T-helper 1 cell (primary cell): ENCODE measurements at regions not wholly inside any gene's neighbourhood (a gene's known extent, or its start where the extent isn't known, plus 50 kb on each side); places are given as distances from the start of the nearest gene placed in this dataset.
A peak's percentile ranks its signal among the peaks of the same experiment; 100 is the strongest.

Experiments used
- DNase-seq, 5 donors: peaks; one replicate each; pipeline ENCODE4 v3.0.0-alpha.2; 2012 to 2020

DNA sequence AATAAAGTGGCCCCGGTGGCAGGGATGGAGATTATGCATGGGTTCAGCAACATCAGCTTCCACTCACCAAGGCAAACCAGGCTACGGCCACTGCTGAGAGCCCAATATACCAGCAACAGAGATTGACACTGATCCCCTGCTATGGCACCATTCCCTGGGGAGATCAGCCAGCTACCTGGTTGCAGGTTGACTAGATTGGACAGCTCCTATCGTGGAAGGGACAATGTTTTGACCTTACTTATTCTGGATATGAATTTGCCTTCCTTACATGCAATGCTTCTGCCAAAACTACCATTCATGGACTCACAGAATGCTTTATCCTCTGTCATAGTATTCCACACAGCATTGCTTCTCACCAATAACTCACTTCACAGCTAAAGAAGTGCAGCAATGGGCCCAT lies 174.8 kb upstream of the TNFAIP3 start:
- no peak for DNase-seq

DNA sequence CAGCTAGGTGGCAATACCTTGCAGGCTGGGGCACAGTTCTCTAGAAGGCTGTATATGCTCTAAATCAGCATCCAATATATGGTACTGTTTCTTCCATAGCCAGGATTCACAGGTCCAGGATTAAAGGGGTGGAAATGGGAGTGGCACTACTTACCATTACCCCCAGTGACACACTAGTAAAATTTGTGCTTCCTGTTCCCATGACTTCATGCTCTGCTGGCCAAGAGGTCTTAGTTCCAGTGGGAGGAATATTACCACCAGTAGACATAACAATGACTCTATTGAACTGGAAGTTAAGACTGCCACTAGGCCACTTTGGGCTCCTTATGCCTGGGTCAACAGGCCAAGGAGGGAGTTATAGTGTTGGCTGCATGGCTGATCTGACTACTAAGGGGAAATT lies 174.3 kb upstream of the TNFAIP3 start:
- DNase-seq = no peak

GRCh38 chr6:137693711-137694110 lies 173.3 kb upstream of the TNFAIP3 start:
- no peak for DNase-seq

- DNase-seq = no peak
Measured at GRCh38 chr6:137696765-137697164, 170.3 kb upstream of the TNFAIP3 start.

GRCh38 chr6:137697267-137697938 lies 169.7 kb upstream of the TNFAIP3 start:
- peak in 1 of 5 donors; percentile 37 for DNase-seq

DNA sequence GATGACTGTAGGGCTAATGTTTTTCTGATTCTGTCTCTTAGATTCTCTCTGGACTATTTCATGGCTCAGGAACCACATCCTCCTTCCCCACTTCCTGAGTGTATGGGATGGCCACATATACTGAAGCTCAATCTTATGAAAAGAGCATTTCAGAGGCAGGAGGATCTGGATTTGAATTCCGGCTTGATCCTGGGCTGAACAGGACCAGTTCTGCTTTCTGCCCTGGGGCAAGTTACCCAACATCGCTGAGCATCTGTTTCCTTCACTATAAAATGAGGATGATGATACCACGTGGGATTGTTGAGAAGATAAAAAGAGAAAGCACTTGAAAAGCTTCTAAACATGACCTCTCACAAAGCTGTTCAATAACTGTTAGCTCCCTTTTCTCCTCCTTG lies 168.4 kb upstream of the TNFAIP3 start:
- DNase-seq = no peak

DNA sequence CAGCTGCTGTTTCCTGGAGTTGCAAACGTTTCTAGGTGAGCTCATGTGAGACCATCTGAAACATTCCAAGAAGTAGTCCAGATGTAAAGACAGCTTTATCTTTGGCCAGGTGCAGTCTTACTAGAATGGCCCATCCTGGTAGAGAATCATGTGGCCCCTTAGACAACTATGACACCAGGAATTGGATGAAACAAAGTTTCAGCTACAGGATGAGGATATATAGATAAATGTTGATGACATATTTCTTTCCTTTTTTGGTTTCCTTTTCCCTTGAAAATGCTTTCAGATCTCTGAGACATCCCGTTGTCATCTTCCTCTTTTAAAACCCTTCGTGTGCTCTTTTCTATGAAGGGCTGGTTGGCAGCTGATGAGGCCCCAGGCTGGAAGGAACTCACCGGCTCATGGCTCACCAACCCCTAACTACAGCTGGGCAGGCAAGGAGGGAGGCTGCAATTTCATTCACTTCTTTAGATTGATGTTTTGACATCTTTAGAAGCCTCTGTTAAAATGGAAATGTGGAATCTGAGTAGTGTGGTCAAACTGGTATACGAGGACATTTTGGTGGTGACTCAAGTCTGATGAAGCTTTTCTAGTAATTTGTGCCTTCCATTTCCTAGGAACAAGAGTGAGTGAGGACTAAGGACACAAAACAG lies 167.9 kb upstream of the TNFAIP3 start:
- DNase-seq = peak in 1 of 5 donors; percentile 73

DNA sequence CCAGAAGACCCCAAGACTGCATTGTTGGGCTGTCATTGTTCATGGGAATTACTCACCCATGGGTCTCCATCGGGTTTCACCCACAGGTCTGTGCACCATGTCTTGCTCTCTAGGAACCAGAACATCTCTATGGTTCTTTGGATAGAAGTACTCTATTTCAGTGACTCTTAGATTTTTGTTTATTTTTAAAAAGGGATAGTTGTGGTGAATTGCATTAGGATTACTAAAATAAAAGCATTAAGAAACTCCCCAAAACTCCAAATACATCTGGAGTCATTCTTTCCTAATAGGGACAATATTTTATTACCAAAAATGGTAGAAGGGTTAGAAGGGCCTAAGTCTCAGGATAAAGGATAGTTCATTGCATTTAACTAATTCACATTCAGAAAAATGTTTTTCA lies 166.9 kb upstream of the TNFAIP3 start:
- DNase-seq = no peak

GRCh38 chr6:137700751-137701477 lies 166.1 kb upstream of the TNFAIP3 start:
- no peak for DNase-seq

DNA sequence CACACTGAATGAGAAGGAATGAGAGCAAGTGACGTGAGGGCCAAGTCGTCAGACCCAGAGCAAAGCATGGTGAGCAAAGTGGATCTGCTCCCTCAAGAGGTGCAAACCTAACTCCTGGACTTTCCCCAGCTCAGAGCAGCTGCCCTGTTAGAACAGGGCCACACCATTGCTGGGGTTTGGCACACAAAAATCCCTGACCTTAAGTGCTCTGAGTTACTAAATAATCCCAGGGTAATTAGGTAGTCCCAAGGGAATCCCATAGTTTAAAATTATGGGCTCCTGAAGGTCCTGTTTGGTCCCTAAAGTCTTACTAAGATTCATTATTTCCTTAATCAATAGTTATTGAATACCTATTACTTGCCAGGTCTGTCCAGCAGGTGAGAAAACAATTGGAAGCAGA lies 165.1 kb upstream of the TNFAIP3 start:
- DNase-seq = no peak

GRCh38 chr6:137702791-137703424 lies 164.2 kb upstream of the TNFAIP3 start:
- DNase-seq = no peak

DNA sequence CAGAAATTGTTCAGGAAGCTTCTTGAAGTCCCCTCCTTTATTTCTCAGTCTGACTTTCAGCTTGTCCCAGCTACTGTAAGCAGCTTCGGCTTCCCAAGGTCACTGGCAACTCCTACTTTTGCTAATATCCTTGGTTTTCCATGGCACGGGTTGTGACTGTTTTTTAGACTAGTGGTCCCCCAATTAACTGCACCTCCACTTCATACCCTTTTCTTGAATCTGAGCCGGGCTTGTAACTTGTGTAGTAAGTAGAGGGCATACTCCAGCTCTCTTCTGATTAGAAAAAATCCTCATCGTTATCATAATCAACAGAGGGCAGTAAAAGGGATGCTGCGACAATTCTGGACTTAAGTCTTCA lies 162.3 kb upstream of the TNFAIP3 start:
- no peak for DNase-seq

GRCh38 chr6:137705160-137706082 lies 161.6 kb upstream of the TNFAIP3 start:
- DNase-seq = peak; percentile 45 to 69 (median 58)

GRCh38 chr6:137706083-137706750 lies 160.8 kb upstream of the TNFAIP3 start:
- DNase-seq = no peak

GRCh38 chr6:137707038-137707589 lies 159.9 kb upstream of the TNFAIP3 start:
- DNase-seq = no peak

DNA sequence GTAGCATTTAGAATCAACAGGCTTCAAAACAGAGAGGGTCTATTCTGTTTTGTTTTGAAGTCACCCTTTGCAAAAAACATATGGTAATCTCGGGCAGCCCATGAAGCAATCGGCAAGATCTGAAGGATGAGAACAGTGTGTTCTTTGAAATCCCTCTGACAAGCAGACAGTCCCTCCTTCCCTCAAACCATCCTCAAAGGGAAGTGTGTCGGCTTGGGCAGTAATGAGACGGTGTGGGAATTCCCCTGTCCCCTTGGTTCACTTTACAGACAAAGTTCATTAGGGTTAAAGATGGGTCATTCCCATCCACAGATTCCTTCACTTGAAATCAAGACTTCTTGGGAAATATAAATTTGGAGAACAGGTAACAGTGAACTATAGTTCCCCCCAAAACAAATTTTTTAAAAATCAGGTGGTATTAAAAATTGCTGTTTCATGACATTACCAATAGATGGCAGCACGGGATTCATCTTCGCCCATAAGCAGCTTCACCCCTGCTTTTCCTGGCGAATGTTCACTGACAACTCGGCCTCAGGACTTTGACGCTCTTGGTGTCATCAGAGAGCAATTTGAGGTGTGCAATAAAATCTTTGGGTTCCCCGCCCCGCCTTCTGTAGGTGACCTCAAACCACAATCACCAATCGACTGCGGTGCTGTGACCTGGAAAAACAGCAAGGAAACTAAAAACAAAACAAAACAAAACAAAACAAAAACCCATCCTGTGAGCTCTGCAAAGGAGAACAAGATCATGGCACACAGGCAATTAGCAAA lies 159.3 kb upstream of the TNFAIP3 start:
- peak; percentile 67 to 97 (median 79) for DNase-seq

DNA sequence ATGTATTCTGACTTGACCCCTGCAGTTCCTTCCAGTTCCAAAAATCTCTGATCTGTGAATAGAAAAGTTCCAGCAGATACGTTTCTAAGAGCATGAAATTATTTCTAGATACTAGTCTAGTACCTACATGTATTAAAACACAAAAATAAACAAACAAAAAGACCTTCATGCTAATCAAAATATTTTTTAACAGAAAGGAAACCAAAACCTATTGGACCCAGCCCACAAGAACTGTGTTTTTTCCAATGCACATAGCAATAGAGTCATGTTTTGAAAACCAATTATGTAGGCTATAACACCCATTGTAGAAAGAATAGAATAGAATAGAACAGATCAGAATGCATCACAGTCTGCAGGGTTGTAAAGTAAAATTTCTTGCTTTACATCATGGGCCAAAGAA lies 158.6 kb upstream of the TNFAIP3 start:
- DNase-seq = peak in 1 of 5 donors; percentile 28

DNA sequence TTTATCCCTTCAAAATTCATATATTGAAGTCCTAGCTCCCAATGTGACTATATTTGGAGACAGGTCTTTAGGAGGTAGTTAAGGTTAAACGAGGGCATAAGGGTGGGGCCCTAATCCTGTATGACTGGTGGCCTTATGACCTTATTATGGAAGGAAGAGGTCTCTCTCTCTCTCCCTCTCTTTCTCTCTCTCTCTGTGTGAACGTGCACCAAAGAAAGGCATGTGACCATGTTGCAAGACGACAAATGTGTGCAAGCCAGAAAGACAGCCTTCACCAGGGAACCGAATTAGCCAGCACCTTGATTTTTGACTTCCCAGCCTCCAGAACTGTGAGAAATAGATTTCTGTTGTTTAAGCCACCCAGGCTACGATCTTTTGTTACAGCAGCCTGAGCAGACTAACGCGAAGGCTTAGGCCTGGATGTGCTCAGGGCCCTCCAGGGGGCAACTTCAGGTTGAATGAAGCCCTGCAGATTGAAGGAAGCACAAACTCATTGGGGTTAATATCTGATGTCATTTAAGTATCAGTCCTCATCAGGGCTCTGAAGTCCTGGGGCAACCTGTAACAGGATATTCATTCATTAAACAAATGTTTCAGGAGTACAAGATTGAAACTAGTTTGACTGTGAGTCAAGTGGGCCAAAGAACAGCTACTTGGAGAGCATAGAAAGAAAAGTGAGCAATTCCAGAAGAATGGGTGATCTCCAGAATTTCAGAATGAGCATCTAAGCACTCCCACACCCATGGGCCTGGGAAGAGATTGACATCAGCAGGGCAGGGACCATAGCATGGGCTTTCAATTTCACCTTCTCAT lies 157.4 kb upstream of the TNFAIP3 start:
- peak in 1 of 5 donors; percentile 41 for DNase-seq

DNA sequence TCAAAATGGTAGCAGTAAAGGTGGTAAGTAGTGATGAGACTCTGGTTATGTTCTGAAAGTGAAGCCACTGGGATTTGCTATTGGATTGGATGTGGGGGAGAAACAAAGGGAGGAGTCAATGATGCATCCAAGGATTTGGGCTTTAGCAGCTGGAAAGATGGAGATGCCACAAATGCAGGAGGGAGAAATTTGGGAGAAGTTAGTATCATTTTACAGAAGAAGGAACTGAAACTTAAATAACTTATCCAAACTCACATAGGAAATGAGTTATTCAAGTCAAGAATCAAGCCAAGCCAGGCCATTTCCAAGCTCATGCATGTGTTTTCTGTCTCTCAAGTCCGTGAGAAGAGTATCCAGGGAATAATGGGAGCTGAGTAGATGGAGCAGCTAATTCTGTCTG lies 155.1 kb upstream of the TNFAIP3 start:
- no peak for DNase-seq

GRCh38 chr6:137712587-137712986 lies 154.5 kb upstream of the TNFAIP3 start:
- no peak for DNase-seq
